GM23338 (cell line): ENCODE measurements at regions not wholly inside any gene's neighbourhood (a gene's known extent, or its start where the extent isn't known, plus 50 kb on each side); places are given as distances from the start of the nearest gene placed in this dataset.

ENCODE experiments used
- CTCF ChIP-seq, 2 experiments: fragments of 200-600 bp in 1 of 2; sonication (generic) in 1 of 2; conservative IDR thresholded peaks; 2 replicates each; pipeline versions ENCODE4 v1.5.1 to v1.6.1; 2016 to 2017; ENCODE audit warnings: antibody characterized with exemption in 2 of 2, low read depth in 2 of 2, mild to moderate bottlenecking in 2 of 2, moderate library complexity in 1 of 2
- EZH2 ChIP-seq: fragments of 200-600 bp; sonication (generic); IDR thresholded peaks from one replicate; pipeline ENCODE4 v1.8.0; 2017; ENCODE audit warnings: antibody characterized with exemption, mild to moderate bottlenecking, low read depth; ENCODE audit not compliant: unreplicated experiment
- EZH2phosphoT487 ChIP-seq: fragments of 200-600 bp; sonication (generic); IDR thresholded peaks from one replicate; pipeline ENCODE4 v1.8.1; 2018; ENCODE audit warnings: antibody characterized with exemption; ENCODE audit not compliant: unreplicated experiment
- JUNB ChIP-seq: IDR thresholded peaks from one replicate; pipeline ENCODE4 v1.6.1; 2016; ENCODE audit warnings: antibody characterized with exemption; ENCODE audit not compliant: unreplicated experiment
- POLR2AphosphoS5 ChIP-seq: IDR thresholded peaks from 2 replicates; pipeline ENCODE4 v1.6.1; 2016; ENCODE audit warnings: antibody characterized with exemption, low read depth
- REST ChIP-seq: IDR thresholded peaks from one replicate; pipeline ENCODE4 v1.6.1; 2018; ENCODE audit warnings: antibody characterized with exemption; ENCODE audit not compliant: unreplicated experiment
- STAT1 ChIP-seq: IDR thresholded peaks from one replicate; pipeline ENCODE4 v1.6.1; 2016; ENCODE audit warnings: antibody characterized with exemption; ENCODE audit not compliant: unreplicated experiment
- ZNF114 ChIP-seq: fragments of 250-450 bp; sonication (Bioruptor Pico); IDR thresholded peaks from 2 replicates; pipeline ENCODE4 v1.5.0; 2020; ENCODE audit warnings: mild to moderate bottlenecking, moderate library complexity

GRCh38 chr6:164928728-164929407 is 380.5 kb downstream of the C6orf118 start:
- TF ChIP-seq EZH2 (no peak), POLR2AphosphoS5 (no peak), CTCF (conservative IDR thresholded peaks at IDR 0.05; ENCODE audit: low read depth in 2 of 2) (no peak), REST (no peak), EZH2phosphoT487 (no peak), STAT1 (no peak), ZNF114 (CRISPR knock-in tag) (no peak), JUNB (no peak)
